Left cardiac atrium (tissue), 4 donors: ENCODE measurements at regions not wholly inside any gene's neighbourhood (a gene's known extent, or its start where the extent isn't known, plus 50 kb on each side); places are given as distances from the start of the nearest gene placed in this dataset.

Experiments used
- ATAC-seq, 2 donors: fragments of 200-7000 bp; cut with Tn5 transposase; one replicate each; pipeline ENCODE4 v1.9.1; 2020; ENCODE audit warnings: mild to moderate bottlenecking in 2 of 2, moderate library complexity in 2 of 2
- DNase-seq: peaks from one replicate; pipeline ENCODE4 v3.0.0-alpha.2; 2020
- intact Hi-C, 2 donors: fragments of 100-400 bp; cut with DNase I; formaldehyde crosslinking; loops; one replicate each; pipeline versions ENCODE4 v1.14.1 to v1.15.1; 2022 to 2023
- donor health status: DM: no; HTN: yes; CAD: no.
- donor health status: DM: no; HTN: yes; CAD: no; lungs with severe emphysema.
- donor health status: DM: yes; HTN: yes; CAD: no.
- donor health status: Dilated cardiomyopathy.

- intact Hi-C loops: no loop called here
- no peak for ATAC-seq
- no peak for DNase-seq
Measured at GRCh38 chr5:152932621-152933020, 527.5 kb upstream of the NMUR2 start.

DNA sequence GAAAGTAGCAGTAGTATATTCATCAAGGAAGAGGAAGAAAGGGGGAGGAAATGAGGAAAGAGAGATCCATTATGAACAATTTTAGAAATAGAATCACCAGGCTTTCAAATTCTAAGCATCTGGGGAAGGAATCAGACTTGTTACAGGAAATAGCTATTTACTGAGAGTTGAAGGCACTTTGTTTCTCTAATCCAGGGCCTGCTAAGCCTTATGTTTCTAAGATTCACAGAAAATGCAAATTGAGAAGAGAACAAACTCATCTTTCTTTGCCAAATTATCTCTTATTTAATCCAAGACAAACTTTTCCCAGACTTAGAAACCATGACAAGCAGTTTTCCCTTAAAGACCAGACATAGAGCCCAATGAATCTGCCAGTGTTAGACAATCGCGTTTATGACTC is 528.0 kb upstream of the NMUR2 start:
- no peak for ATAC-seq
- no peak for DNase-seq
- intact Hi-C loops: no loop called here

DNA sequence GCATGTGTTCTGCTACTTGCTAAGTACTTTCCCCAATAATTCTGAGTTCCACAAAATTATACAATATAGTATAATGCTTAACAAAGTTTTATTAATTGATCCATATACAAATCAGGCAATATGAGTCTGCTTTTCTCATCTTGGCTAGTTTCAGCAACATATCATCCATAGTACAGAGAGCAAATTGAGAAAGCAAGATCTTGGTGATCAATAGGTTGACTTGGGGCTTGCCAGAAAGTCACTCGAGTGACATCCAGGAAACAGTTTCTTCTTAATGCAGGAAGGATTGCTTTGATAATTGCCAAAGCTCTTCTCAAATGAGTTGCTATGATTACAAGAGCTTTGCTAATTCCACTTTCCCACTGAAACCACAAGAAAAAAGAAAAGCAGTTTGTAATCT is 533.6 kb upstream of the NMUR2 start:
- DNase-seq (no peak), ATAC-seq (no peak)
- intact Hi-C loops: no loop called here

GRCh38 chr5:152942633-152943336 is 537.7 kb upstream of the NMUR2 start:
- intact Hi-C loops: no loop called here
- DNase-seq: no peak
- ATAC-seq: no peak

GRCh38 chr5:152953788-152954483 is 536.5 kb upstream of the GRIA1 start:
- DNase-seq (no peak), ATAC-seq (no peak)
- intact Hi-C loops: no loop called here

DNA sequence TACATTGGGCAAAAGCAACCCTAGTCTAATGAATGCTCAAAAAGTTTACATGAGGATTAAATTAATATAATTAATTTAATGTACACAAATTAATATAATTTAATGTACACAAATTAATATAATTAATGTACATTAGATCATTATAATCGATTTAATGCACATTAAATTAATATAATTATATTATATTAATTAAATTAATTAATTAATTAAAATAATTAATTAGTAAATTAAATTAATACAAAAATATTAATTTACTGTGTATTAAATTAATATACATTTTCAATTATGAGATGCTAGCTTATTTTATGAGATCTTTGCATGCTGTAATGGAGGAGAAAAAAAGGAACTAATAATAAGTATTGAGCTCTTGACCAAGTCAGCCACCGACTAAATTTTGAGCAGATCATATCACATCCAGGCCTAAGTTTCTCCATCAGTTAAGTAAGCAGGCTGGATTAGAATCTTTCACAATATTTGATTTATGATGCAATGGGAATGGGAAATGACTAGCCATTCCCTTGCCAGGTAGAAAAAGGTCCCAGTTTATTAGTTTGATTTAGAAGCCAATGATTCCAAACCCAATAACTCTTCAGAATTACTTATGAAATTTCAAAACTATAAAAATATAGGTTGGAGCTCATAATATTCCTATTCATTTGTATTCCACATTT is 533.4 kb upstream of the GRIA1 start:
- ATAC-seq (no peak), DNase-seq (no peak)
- intact Hi-C loops: no loop called here

GRCh38 chr5:152978141-152978835 is 512.2 kb upstream of the GRIA1 start:
- intact Hi-C loops: no loop called here
- no peak for ATAC-seq

DNA sequence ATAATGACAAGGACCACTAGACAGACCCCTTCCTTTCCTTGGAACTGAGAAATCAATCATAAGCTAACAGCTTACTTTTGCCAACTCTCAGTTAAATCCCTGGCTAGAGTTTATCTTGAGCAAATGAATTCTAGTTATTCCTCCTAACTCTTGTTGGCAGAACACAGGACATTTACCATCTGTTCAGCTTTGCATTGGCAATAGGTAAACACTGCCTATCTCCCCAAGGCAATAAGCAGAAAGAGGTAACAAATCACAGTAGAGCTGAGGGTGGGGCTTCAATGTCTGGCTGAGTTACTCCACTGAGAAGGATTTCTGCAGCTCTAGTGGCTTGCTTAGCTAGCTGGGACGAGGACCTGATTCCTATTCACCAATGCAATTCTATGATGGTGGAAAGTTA is 503.3 kb upstream of the GRIA1 start:
- DNase-seq: no peak
- no peak for ATAC-seq
- intact Hi-C loops: no loop called here

More at GRCh38 chr5:152978141-152978835, 512.2 kb upstream of the GRIA1 start:
- DNase-seq: no peak

- ATAC-seq (no peak), DNase-seq (no peak)
- intact Hi-C loops: no loop called here
Measured at GRCh38 chr5:152990217-152990616, 500.3 kb upstream of the GRIA1 start.

- intact Hi-C loops: no loop called here
- DNase-seq (no peak), ATAC-seq (no peak)
Measured at GRCh38 chr5:152990649-152991048, 499.8 kb upstream of the GRIA1 start.

DNA sequence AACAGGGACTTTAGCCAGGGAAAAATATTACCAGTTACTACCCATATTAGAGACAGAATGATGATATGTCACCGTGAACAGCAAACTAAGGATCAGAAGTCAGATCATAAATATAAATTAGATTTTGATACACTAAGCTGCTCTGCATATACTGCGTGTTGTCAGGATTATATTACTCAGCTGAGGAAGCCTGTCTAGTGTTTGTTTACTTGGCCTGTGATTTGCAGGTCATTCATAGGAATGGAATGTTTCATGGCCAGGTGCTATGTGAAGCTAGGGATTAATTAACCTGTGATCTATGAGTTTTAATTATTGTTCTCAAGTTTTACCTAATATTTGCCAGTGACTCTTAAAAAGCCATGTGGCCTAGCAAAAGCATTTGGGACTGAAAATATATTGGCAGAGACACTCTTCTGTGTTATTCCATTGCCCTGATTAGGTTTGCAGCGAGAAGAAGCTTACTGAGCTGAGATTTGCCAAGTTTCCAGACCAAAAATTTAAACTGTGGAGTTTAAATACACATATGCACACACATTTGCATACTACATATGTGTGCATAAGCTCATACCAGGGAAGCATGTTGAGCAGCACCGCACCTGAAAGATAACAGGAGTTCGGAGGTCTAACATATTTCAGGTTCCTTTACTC is 496.3 kb upstream of the GRIA1 start:
- intact Hi-C loops: no loop called here
- no peak for DNase-seq
- no peak for ATAC-seq

GRCh38 chr5:152995214-152995725 is 495.2 kb upstream of the GRIA1 start:
- intact Hi-C loops: no loop called here

DNA sequence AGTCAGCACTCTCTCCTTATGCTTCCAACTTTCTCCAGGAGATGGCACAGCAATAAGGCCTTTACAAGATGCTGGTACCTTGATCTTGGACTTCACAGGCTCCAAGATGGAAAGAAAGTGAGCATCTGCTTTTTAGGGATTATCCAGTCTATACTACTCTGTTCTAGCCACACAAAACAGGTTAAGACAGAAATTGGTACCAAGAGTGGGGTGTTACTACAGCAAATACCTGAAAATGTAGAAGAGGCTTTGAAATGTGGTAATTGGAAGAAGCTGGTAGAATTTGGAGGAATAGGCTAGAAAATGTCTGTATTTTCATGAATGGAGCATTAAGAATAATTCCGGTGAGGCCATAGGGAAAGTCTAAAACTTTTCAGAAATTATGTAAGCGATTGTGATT is 484.8 kb upstream of the GRIA1 start:
- intact Hi-C loops: no loop called here
- ATAC-seq: no peak
- DNase-seq: no peak

More at GRCh38 chr5:152995214-152995725, 495.2 kb upstream of the GRIA1 start:
- ATAC-seq (no peak), DNase-seq (no peak)

GRCh38 chr5:153006681-153007080 is 483.8 kb upstream of the GRIA1 start:
- intact Hi-C loops: no loop called here
- ATAC-seq (no peak), DNase-seq (no peak)

- ATAC-seq (no peak), DNase-seq (no peak)
- intact Hi-C loops: no loop called here
Measured at GRCh38 chr5:153014194-153014593, 476.3 kb upstream of the GRIA1 start.

DNA sequence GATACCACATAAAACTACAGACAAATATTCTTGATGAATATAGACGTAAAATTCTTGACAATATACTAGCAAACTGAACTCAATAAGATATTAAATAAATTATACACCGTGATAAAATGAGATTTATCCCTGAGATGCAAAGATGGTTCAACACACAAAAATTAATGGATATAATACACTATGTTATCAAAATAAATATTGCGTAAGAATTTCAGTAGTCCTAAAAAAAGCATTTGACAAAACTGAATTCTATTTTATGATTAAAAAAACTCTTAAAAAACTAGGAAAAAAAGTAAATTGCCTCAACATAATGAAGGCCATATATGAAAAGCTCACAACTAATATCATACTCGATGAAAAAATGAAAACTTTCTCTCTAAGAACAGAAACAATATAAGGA is 472.3 kb upstream of the GRIA1 start:
- ATAC-seq: no peak
- intact Hi-C loops: no loop called here
- DNase-seq: no peak

GRCh38 chr5:153030755-153031725 is 459.4 kb upstream of the GRIA1 start:
- ATAC-seq: no peak
- DNase-seq: no peak
- intact Hi-C loops: no loop called here

GRCh38 chr5:153039501-153039900 is 451.0 kb upstream of the GRIA1 start:
- intact Hi-C loops: no loop called here
- no peak for ATAC-seq
- no peak for DNase-seq
